Upper lobe of left lung (tissue), 6 donors: ENCODE measurements at regions not wholly inside any gene's neighbourhood (a gene's known extent, or its start where the extent isn't known, plus 50 kb on each side); places are given as distances from the start of the nearest gene placed in this dataset.

Source experiments
- ATAC-seq, 2 donors: fragments of 200-7000 bp; cut with Tn5 transposase; one replicate each; pipeline ENCODE4 v1.9.1; 2022; ENCODE audit warnings: mild to moderate bottlenecking in 2 of 2, moderate library complexity in 2 of 2; ENCODE audit not compliant: low FRiP score in 2 of 2
- DNase-seq, 2 donors: peaks; one replicate each; pipeline ENCODE4 v3.0.0-alpha.2; 2019 to 2020
- H3K27ac ChIP-seq, 4 donors: fragments of 200-600 bp; sonication (generic); one replicate each; pipeline ENCODE4 v1.5.1; 2016 to 2019
- H3K27me3 ChIP-seq, 4 donors: fragments of 200-600 bp; sonication (generic); one replicate each; pipeline ENCODE4 v1.5.1; 2017 to 2019
- H3K36me3 ChIP-seq, 4 donors: fragments of 200-600 bp; sonication (generic); one replicate each; pipeline ENCODE4 v1.5.1; 2016 to 2019
- H3K4me1 ChIP-seq, 4 donors: fragments of 200-600 bp; sonication (generic); one replicate each; pipeline ENCODE4 v1.5.1; 2018 to 2019
- H3K4me3 ChIP-seq, 4 donors: fragments of 200-600 bp; sonication (generic); one replicate each; pipeline ENCODE4 v1.5.1; 2017 to 2019; ENCODE audit warnings: mild to moderate bottlenecking in 2 of 4, moderate library complexity in 1 of 4
- H3K9me3 ChIP-seq, 4 donors: fragments of 200-600 bp; sonication (generic); one replicate each; pipeline ENCODE4 v1.5.1; 2018 to 2019
- EP300 ChIP-seq, 4 donors: sonication (generic); formaldehyde crosslinking; IDR thresholded peaks; one replicate each; pipeline ENCODE4 v1.5.1; 2017; ENCODE audit warnings: antibody characterized with exemption in 4 of 4, control low read depth in 2 of 4
- POLR2A ChIP-seq, 4 donors: fragments of 450-650 bp; IDR thresholded peaks; one replicate each; pipeline ENCODE4 v1.5.1; 2016 to 2017; ENCODE audit warnings: antibody characterized with exemption in 4 of 4, mild to moderate bottlenecking in 2 of 4
- POLR2AphosphoS5 ChIP-seq, 2 donors: sonication (generic); formaldehyde crosslinking; IDR thresholded peaks; one replicate each; pipeline ENCODE4 v1.5.1; 2017; ENCODE audit warnings: antibody characterized with exemption in 2 of 2
- WGBS, 2 donors: methylation state at CpG; one replicate each; pipeline ENCODE4 v1.1.5; 2017 to 2018; 5-methylcytosine and 5-hydroxymethylcytosine counted together
- TF ChIP-seq, protein P1 (sequence below), 6 experiments: fragments of 450-650 bp in 4 of 6; fragments of 200-600 bp in 2 of 6; sonication (generic) in 2 of 6; IDR thresholded peaks; one replicate each; pipeline ENCODE4 v1.5.1; 2016 to 2019; ENCODE audit warnings: antibody characterized with exemption in 6 of 6
- donor health status: DM: no; HTN: no; CAD: no; lungs with moderate emphysema.
- donor health status: DM: no; HTN: yes; CAD: no; lungs with severe emphysema.

DNA sequence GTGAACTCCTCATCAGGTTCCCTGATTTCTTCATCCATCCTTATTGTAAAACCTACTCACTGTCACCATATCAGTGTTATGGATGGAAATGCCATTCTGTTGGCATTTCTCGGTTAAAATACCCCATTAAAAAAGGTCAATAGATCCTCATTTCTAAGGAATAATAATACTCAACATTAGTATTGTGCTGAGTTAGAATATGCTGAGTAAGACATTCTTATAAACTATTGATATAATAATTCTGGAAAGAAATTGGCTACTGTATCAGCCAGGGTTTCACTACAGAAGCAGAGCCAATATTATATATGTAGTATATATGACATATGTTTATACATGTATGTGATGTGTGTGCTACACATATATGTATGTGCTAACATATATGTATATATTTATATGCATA lies 95.4 kb upstream of the KCNH8 start:
- no peak for ATAC-seq
- Histone ChIP-seq H3K27ac (no peak overlapping the region), H3K4me1 (no peaks in the 10 kb centered on the region), H3K9me3 (no peaks in the 10 kb centered on the region), H3K27me3 (no peaks in the 10 kb centered on the region), H3K4me3 (no peak overlapping the region), H3K36me3 (no peaks in the 10 kb centered on the region)
- no peak for TF ChIP-seq EP300 (IDR thresholded peaks at IDR 0.05)
- TF ChIP-seq POLR2A (IDR thresholded peaks at IDR 0.05), result no peak
- TF ChIP-seq POLR2AphosphoS5 (IDR thresholded peaks at IDR 0.05), result no peak
- TF ChIP-seq, protein P1, sequence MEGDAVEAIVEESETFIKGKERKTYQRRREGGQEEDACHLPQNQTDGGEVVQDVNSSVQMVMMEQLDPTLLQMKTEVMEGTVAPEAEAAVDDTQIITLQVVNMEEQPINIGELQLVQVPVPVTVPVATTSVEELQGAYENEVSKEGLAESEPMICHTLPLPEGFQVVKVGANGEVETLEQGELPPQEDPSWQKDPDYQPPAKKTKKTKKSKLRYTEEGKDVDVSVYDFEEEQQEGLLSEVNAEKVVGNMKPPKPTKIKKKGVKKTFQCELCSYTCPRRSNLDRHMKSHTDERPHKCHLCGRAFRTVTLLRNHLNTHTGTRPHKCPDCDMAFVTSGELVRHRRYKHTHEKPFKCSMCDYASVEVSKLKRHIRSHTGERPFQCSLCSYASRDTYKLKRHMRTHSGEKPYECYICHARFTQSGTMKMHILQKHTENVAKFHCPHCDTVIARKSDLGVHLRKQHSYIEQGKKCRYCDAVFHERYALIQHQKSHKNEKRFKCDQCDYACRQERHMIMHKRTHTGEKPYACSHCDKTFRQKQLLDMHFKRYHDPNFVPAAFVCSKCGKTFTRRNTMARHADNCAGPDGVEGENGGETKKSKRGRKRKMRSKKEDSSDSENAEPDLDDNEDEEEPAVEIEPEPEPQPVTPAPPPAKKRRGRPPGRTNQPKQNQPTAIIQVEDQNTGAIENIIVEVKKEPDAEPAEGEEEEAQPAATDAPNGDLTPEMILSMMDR (IDR thresholded peaks at IDR 0.05), result no peak
- no peak for DNase-seq
- whole genome bisulfite sequencing, 2 donors, result 79 to 88% methylated on average over 1 of the region's 1 CpG

DNA sequence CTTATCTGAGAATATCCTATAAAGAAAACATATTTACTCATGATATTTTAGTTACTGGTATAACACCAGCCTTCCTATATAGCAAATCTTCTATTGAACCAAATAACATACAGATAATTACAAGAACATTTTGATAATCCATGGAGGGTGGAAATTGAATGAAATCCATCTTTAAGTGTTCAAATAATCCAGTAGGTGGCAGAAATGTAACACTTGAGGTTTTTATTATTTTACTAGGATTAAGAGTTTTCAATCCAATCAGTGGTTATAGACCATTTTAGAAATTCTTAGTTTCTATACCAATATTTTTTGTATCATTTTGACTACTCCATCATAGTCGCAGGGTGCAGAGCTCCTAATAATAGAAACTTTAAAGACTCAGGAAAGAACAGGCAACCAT lies 101.9 kb upstream of the KCNH8 start:
- Histone ChIP-seq H3K27ac (no peak overlapping the region), H3K36me3 (no peaks in the 10 kb centered on the region), H3K4me3 (no peak overlapping the region), H3K27me3 (no peaks in the 10 kb centered on the region), H3K4me1 (no peaks in the 10 kb centered on the region), H3K9me3 (no peaks in the 10 kb centered on the region)
- 59 to 61% methylated on average over 1 of the region's 1 CpG for WGBS, 2 donors
- ATAC-seq, result no peak
- DNase-seq, result no peak
- TF ChIP-seq EP300 (IDR thresholded peaks at IDR 0.05) (no peak), POLR2AphosphoS5 (IDR thresholded peaks at IDR 0.05) (no peak)

DNA sequence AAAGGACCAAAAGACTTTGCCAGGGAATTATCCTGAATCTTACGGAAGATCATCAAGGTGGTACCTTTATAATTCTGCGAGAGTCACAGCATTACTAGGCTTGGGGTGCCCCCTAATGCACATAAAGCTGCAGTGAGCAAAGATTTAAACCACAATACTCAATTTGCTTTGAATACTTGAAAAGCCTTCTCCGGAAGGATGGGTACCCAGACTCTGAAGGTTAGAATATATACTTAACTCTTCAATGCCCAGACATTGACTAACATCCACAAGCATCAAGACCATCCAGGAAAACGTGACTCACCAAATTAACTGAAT lies 117.8 kb upstream of the KCNH8 start:
- 65 to 67% methylated on average over 4 of the region's 4 CpGs for WGBS, 2 donors
- TF ChIP-seq, protein P1 (IDR thresholded peaks at IDR 0.05), result no peak
- no peak for TF ChIP-seq EP300 (IDR thresholded peaks at IDR 0.05)
- no peak for ATAC-seq

DNA sequence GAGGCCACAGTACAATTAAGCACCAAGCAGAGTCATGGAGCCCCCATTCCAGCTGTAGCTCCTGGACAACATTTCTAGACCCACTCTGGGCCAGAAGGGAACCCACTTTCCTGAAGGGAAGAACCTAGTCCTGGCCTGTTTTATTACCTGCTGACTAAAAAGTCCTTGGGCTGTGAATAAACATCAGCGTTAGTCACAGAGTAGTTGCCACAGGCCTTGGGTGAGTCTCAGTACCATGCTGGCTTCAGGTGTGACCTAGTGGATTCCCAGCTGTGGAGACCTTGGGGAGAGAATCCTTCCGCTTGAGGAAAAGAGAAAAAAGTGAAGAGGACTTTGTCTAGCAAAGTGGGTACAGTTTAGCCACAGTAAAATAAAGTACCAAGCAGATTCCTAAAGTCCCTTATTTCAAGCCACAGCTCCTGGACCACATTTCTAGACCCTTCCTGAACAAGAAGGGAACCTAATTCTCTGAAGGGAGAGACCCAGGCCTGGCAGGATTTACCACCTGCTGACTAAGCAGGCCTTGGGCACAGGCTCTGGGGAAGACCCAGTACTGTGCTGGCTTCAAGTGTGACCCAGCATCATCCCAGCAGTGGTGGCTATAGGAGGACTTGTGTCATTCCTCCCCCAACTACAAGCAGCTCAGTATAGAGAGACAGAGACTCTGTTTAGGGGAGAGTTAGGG lies 118.3 kb upstream of the KCNH8 start:
- ATAC-seq, result no peak
- DNase-seq, result no peak
- no peak for TF ChIP-seq POLR2A (IDR thresholded peaks at IDR 0.05)
- no peak for TF ChIP-seq POLR2AphosphoS5 (IDR thresholded peaks at IDR 0.05)
- TF ChIP-seq EP300 (IDR thresholded peaks at IDR 0.05), result no peak
- TF ChIP-seq, protein P1 (IDR thresholded peaks at IDR 0.05), result no peak
- H3K4me3 ChIP-seq, result no peak overlapping the region
- H3K36me3 ChIP-seq, result no peaks in the 10 kb centered on the region
- H3K27me3 ChIP-seq, result no peaks in the 10 kb centered on the region
- H3K4me1 ChIP-seq, result no peaks in the 10 kb centered on the region
- 85 to 96% methylated on average over 2 of the region's 2 CpGs for WGBS, 2 donors
- no peaks in the 10 kb centered on the region for H3K9me3 ChIP-seq
- H3K27ac ChIP-seq, result no peak overlapping the region

More for the DNA sequence above, 117.8 kb upstream of the KCNH8 start:
- no peaks in the 10 kb centered on the region for H3K9me3 ChIP-seq
- H3K4me1 ChIP-seq, result no peaks in the 10 kb centered on the region
- no peak overlapping the region for H3K27ac ChIP-seq
- H3K27me3 ChIP-seq, result no peaks in the 10 kb centered on the region
- no peaks in the 10 kb centered on the region for H3K36me3 ChIP-seq
- DNase-seq, result no peak
- H3K4me3 ChIP-seq, result no peak overlapping the region

DNA sequence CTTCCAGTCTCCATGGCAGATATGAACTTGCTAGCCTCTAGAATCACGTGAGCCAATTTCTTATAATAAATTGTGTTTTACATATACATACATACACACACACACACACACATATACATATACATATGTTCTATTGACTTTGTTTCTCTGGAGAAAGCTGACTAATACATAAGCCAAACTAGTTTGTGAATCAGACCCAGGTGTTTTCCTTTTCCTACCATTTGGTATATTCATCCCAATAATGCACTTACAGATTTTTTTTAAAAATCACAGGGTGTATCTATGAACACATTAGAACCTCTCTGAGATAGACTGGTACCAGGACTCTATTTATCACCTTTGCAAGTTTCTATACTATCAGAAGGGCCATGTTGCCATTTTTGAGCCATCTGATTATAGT lies 122.9 kb upstream of the KCNH8 start:
- TF ChIP-seq, protein P1 (IDR thresholded peaks at IDR 0.05), result no peak
- TF ChIP-seq POLR2AphosphoS5 (IDR thresholded peaks at IDR 0.05) (no peak), EP300 (IDR thresholded peaks at IDR 0.05) (no peak), POLR2A (IDR thresholded peaks at IDR 0.05) (no peak)
- no peaks in the 10 kb centered on the region for H3K36me3 ChIP-seq
- ATAC-seq (no peak), DNase-seq (no peak)
- no peak overlapping the region for H3K27ac ChIP-seq
- H3K4me3 ChIP-seq, result no peak overlapping the region
- WGBS, 2 donors, result 96 to 100% methylated on average over 1 of the region's 1 CpG
- H3K4me1 ChIP-seq, result no peaks in the 10 kb centered on the region
- H3K27me3 ChIP-seq, result no peaks in the 10 kb centered on the region
- H3K9me3 ChIP-seq, result no peaks in the 10 kb centered on the region
